HEK293 (cell line): ENCODE measurements at regions not wholly inside any gene's neighbourhood (a gene's known extent, or its start where the extent isn't known, plus 50 kb on each side); places are given as distances from the start of the nearest gene placed in this dataset.

Experiments
- CTCF ChIA-PET: fragments of 350-600 bp; formaldehyde crosslinking; extraction: SDS; loops from one replicate; lab custom pipeline; 2021; ENCODE audit warnings: antibody characterized with exemption; lab: Yijun Ruan, JAX
- POLR2A ChIA-PET: fragments of 300-600 bp; formaldehyde crosslinking; extraction: SDS; loops from one replicate; lab custom pipeline; 2020; ENCODE audit warnings: antibody characterized with exemption, inconsistent platforms; lab: Yijun Ruan, JAX
- H3K27ac ChIP-seq: fragments of 200-500 bp; sonication (Bioruptor generic); 2 replicates; pipeline ENCODE4 v1.5.1; 2014; ENCODE audit warnings: low read depth, low read length, control low read depth, inconsistent platforms; ENCODE audit errors: extremely low read depth
- H3K36me3 ChIP-seq, 2 experiments: fragments of 200-500 bp in 1 of 2; sonication (Bioruptor generic) in 1 of 2; 1 replicate in 1 of 2; 2 replicates in 1 of 2; pipeline ENCODE4 v1.5.1; 2014 to 2017; ENCODE audit warnings: inconsistent platforms in 2 of 2, low read length in 2 of 2; ENCODE audit not compliant: control insufficient read depth in 2 of 2, insufficient read depth in 1 of 2
- H3K4me1 ChIP-seq: fragments of 200-500 bp; sonication (Bioruptor generic); 2 replicates; pipeline ENCODE4 v1.5.1; 2014; ENCODE audit warnings: mild to moderate bottlenecking, low read length, inconsistent platforms; ENCODE audit not compliant: control insufficient read depth, insufficient read depth
- H3K4me3 ChIP-seq: 2 replicates; pipeline ENCODE4 v1.5.1; 2011; ENCODE audit warnings: low read depth, mild to moderate bottlenecking, control low read depth, low read length, moderate library complexity
- H3K9me3 ChIP-seq: fragments of 200-500 bp; sonication (Bioruptor generic); 2 replicates; pipeline ENCODE4 v1.5.1; 2014; ENCODE audit warnings: low read depth, low read length, inconsistent platforms; ENCODE audit not compliant: control insufficient read depth, insufficient read depth
- GFI1B ChIP-seq: fragments of 450-650 bp; formaldehyde crosslinking; IDR thresholded peaks from 2 replicates; pipeline ENCODE4 v1.5.1; 2016; ENCODE audit warnings: missing biosample characterization, missing genetic modification characterization
- KLF10 ChIP-seq: fragments of 450-650 bp; IDR thresholded peaks from 2 replicates; pipeline ENCODE4 v1.5.1; 2018; ENCODE audit warnings: missing biosample characterization, mild to moderate bottlenecking, missing genetic modification characterization
- ZNF473 ChIP-seq: fragments of 450-650 bp; formaldehyde crosslinking; IDR thresholded peaks from 2 replicates; pipeline ENCODE4 v1.5.1; 2017; ENCODE audit warnings: missing biosample characterization, missing genetic modification characterization
- ZNF501 ChIP-seq: fragments of 450-650 bp; formaldehyde crosslinking; IDR thresholded peaks from 2 replicates; pipeline ENCODE4 v1.5.1; 2016; ENCODE audit warnings: missing biosample characterization, missing genetic modification characterization
- ZNF561 ChIP-seq: fragments of 450-650 bp; IDR thresholded peaks from 2 replicates; pipeline ENCODE4 v1.5.1; 2018; ENCODE audit warnings: missing biosample characterization, missing genetic modification characterization, borderline replicate concordance
- ZNF664 ChIP-seq: fragments of 450-650 bp; formaldehyde crosslinking; IDR thresholded peaks from 2 replicates; pipeline ENCODE4 v1.5.1; 2016; ENCODE audit warnings: missing biosample characterization, missing genetic modification characterization
- ZNF76 ChIP-seq: fragments of 450-650 bp; formaldehyde crosslinking; IDR thresholded peaks from 2 replicates; pipeline ENCODE4; 2016; ENCODE audit warnings: low read depth, missing biosample characterization, missing genetic modification characterization, borderline replicate concordance
- ZNF768 ChIP-seq: fragments of 450-650 bp; formaldehyde crosslinking; IDR thresholded peaks from 2 replicates; pipeline ENCODE4 v1.5.1; 2018; ENCODE audit warnings: missing biosample characterization, mild to moderate bottlenecking, missing genetic modification characterization
- TF ChIP-seq, protein P1 (sequence below): fragments of 450-650 bp; formaldehyde crosslinking; IDR thresholded peaks from 2 replicates; pipeline ENCODE4 v1.5.1; 2016; ENCODE audit warnings: missing biosample characterization, missing genetic modification characterization, borderline replicate concordance
- TF ChIP-seq, protein P2 (sequence below): fragments of 450-650 bp; formaldehyde crosslinking; IDR thresholded peaks from 2 replicates; pipeline ENCODE4 v1.5.1; 2016; ENCODE audit warnings: missing biosample characterization, missing genetic modification characterization, low read depth
- TF ChIP-seq, protein P3 (sequence below): fragments of 450-650 bp; formaldehyde crosslinking; IDR thresholded peaks from 2 replicates; pipeline ENCODE4 v1.5.1; 2016; ENCODE audit warnings: missing biosample characterization, missing genetic modification characterization, borderline replicate concordance

DNA sequence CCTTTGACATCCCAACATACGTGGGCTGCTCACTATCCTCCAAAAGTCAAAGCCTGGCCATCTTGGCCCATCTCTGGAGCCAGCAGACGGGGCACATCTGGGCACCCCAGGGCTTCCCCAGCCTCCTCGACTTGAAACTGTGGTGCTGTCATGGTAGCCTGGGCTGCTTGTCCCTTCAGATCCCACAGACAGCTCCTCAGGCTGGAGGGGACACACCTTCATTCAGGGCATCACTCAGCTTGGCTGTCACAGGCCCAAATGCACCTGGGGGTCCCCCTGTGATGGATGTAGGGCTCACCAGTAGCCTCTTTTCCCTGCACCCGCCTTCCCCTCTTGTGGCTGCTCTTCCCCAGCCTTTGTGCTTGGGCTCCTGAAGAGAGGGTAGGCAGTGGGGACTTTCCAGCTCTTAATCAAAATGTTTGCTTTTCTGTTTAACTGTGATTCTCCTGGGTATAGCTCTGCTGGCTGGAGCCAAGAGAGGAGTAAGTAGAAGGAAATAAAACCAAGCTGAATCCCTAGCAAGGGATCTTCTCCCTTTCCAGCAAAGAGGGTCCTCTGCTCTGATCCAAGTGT, 92.3 kb downstream of the GYPC start:
- Histone ChIP-seq H3K4me3 (no peak overlapping the region), H3K4me1 (no peaks in the 10 kb centered on the region), H3K9me3 (no peaks in the 10 kb centered on the region), H3K36me3 (no peaks in the 10 kb centered on the region), H3K27ac (no peak overlapping the region)
- TF ChIP-seq ZNF768 (tag by site-specific recombination) (no peak), KLF10 (tag by site-specific recombination) (no peak), ZNF473 (tag by site-specific recombination) (no peak)
- TF ChIP-seq, protein P1, sequence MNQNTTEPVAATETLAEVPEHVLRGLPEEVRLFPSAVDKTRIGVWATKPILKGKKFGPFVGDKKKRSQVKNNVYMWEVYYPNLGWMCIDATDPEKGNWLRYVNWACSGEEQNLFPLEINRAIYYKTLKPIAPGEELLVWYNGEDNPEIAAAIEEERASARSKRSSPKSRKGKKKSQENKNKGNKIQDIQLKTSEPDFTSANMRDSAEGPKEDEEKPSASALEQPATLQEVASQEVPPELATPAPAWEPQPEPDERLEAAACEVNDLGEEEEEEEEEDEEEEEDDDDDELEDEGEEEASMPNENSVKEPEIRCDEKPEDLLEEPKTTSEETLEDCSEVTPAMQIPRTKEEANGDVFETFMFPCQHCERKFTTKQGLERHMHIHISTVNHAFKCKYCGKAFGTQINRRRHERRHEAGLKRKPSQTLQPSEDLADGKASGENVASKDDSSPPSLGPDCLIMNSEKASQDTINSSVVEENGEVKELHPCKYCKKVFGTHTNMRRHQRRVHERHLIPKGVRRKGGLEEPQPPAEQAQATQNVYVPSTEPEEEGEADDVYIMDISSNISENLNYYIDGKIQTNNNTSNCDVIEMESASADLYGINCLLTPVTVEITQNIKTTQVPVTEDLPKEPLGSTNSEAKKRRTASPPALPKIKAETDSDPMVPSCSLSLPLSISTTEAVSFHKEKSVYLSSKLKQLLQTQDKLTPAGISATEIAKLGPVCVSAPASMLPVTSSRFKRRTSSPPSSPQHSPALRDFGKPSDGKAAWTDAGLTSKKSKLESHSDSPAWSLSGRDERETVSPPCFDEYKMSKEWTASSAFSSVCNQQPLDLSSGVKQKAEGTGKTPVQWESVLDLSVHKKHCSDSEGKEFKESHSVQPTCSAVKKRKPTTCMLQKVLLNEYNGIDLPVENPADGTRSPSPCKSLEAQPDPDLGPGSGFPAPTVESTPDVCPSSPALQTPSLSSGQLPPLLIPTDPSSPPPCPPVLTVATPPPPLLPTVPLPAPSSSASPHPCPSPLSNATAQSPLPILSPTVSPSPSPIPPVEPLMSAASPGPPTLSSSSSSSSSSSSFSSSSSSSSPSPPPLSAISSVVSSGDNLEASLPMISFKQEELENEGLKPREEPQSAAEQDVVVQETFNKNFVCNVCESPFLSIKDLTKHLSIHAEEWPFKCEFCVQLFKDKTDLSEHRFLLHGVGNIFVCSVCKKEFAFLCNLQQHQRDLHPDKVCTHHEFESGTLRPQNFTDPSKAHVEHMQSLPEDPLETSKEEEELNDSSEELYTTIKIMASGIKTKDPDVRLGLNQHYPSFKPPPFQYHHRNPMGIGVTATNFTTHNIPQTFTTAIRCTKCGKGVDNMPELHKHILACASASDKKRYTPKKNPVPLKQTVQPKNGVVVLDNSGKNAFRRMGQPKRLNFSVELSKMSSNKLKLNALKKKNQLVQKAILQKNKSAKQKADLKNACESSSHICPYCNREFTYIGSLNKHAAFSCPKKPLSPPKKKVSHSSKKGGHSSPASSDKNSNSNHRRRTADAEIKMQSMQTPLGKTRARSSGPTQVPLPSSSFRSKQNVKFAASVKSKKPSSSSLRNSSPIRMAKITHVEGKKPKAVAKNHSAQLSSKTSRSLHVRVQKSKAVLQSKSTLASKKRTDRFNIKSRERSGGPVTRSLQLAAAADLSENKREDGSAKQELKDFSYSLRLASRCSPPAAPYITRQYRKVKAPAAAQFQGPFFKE (tag by site-specific recombination) = no peak
- ChIA-PET POLR2A (no interaction called here), CTCF (no interaction called here)

DNA sequence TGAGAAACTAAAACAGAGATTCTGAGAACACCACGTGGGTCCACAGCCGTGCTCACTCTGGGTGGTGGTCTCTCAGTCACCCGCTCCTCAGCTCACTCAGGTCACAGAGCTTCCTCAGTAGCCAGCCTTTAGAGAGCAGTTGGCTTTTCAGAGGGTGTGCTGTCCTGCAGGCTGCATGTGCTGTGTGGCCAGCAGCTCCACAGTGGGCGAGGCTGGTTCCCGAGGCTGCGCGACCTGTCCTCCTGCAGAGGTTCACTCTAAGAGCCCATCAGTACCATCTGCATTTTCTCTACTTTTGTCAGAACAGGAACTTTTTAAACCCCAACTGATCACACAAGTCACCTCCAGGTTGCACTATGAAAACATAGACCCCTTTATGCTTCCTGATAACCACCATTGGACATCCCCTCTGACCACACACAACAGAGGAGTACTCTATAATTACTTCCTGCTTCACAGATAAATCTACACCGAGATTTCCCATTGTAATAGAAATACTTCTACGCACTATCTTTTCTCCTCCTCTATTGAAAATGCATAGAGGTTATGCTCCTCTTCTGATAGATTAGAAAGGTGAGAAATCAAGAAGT, 93.1 kb downstream of the GYPC start:
- Histone ChIP-seq H3K4me3 (no peak overlapping the region), H3K36me3 (no peaks in the 10 kb centered on the region), H3K27ac (no peak overlapping the region), H3K4me1 (no peaks in the 10 kb centered on the region), H3K9me3 (no peaks in the 10 kb centered on the region)
- TF ChIP-seq ZNF76 (tag by site-specific recombination) = no peak
- no peak for TF ChIP-seq ZNF664
- no peak for TF ChIP-seq GFI1B (tag by site-specific recombination)
- no peak for TF ChIP-seq ZNF561
- TF ChIP-seq ZNF501 (tag by site-specific recombination) = no peak
- TF ChIP-seq, protein P2, sequence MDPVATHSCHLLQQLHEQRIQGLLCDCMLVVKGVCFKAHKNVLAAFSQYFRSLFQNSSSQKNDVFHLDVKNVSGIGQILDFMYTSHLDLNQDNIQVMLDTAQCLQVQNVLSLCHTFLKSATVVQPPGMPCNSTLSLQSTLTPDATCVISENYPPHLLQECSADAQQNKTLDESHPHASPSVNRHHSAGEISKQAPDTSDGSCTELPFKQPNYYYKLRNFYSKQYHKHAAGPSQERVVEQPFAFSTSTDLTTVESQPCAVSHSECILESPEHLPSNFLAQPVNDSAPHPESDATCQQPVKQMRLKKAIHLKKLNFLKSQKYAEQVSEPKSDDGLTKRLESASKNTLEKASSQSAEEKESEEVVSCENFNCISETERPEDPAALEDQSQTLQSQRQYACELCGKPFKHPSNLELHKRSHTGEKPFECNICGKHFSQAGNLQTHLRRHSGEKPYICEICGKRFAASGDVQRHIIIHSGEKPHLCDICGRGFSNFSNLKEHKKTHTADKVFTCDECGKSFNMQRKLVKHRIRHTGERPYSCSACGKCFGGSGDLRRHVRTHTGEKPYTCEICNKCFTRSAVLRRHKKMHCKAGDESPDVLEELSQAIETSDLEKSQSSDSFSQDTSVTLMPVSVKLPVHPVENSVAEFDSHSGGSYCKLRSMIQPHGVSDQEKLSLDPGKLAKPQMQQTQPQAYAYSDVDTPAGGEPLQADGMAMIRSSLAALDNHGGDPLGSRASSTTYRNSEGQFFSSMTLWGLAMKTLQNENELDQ (tag by site-specific recombination) = no peak
- TF ChIP-seq, protein P3, sequence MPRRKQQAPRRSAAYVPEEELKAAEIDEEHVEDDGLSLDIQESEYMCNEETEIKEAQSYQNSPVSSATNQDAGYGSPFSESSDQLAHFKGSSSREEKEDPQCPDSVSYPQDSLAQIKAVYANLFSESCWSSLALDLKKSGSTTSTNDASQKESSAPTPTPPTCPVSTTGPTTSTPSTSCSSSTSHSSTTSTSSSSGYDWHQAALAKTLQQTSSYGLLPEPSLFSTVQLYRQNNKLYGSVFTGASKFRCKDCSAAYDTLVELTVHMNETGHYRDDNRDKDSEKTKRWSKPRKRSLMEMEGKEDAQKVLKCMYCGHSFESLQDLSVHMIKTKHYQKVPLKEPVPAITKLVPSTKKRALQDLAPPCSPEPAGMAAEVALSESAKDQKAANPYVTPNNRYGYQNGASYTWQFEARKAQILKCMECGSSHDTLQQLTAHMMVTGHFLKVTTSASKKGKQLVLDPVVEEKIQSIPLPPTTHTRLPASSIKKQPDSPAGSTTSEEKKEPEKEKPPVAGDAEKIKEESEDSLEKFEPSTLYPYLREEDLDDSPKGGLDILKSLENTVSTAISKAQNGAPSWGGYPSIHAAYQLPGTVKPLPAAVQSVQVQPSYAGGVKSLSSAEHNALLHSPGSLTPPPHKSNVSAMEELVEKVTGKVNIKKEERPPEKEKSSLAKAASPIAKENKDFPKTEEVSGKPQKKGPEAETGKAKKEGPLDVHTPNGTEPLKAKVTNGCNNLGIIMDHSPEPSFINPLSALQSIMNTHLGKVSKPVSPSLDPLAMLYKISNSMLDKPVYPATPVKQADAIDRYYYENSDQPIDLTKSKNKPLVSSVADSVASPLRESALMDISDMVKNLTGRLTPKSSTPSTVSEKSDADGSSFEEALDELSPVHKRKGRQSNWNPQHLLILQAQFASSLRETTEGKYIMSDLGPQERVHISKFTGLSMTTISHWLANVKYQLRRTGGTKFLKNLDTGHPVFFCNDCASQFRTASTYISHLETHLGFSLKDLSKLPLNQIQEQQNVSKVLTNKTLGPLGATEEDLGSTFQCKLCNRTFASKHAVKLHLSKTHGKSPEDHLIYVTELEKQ (tag by site-specific recombination) = no peak
- POLR2A ChIA-PET = no interaction called here
- CTCF ChIA-PET = no interaction called here
